H9 (cell line): ENCODE measurements at regions not wholly inside any gene's neighbourhood (a gene's known extent, or its start where the extent isn't known, plus 50 kb on each side); places are given as distances from the start of the nearest gene placed in this dataset.

ENCODE experiments used
- DNase-seq: peaks from one replicate; pipeline ENCODE4 v3.0.0-alpha.2; 2017
- H2AFZ ChIP-seq: one replicate; pipeline ENCODE4 v1.6.1; 2013; ENCODE audit warnings: mild to moderate bottlenecking, low read length, control low read depth, moderate library complexity
- H2AK5ac ChIP-seq: 2 replicates; pipeline ENCODE4 v1.6.1; 2013; ENCODE audit warnings: low read length, control low read depth, mixed read lengths; ENCODE audit not compliant: insufficient read length
- H2BK120ac ChIP-seq: one replicate; pipeline ENCODE4 v1.6.1; 2013; ENCODE audit warnings: low read depth, mild to moderate bottlenecking, low read length, control low read depth, inconsistent platforms; ENCODE audit not compliant: poor library complexity, severe bottlenecking
- H2BK12ac ChIP-seq: 2 replicates; pipeline ENCODE4 v1.6.1; 2013; ENCODE audit warnings: low read length, control low read depth, mixed read lengths, low read depth; ENCODE audit not compliant: insufficient read length
- H2BK15ac ChIP-seq: 2 replicates; pipeline ENCODE4 v1.6.1; 2013; ENCODE audit warnings: low read depth, low read length, control low read depth
- H2BK20ac ChIP-seq: one replicate; pipeline ENCODE4 v1.6.1; 2013; ENCODE audit warnings: low read depth, mild to moderate bottlenecking, low read length, control low read depth, inconsistent platforms; ENCODE audit not compliant: poor library complexity, severe bottlenecking
- H2BK5ac ChIP-seq: 2 replicates; pipeline ENCODE4 v1.6.1; 2013; ENCODE audit warnings: low read length, control low read depth, mixed read lengths; ENCODE audit not compliant: insufficient read length
- H3K14ac ChIP-seq: 2 replicates; pipeline ENCODE4 v1.6.1; 2013; ENCODE audit warnings: low read length, control low read depth; ENCODE audit not compliant: insufficient read depth
- H3K18ac ChIP-seq: 2 replicates; pipeline ENCODE4 v1.6.1; 2013; ENCODE audit warnings: low read depth, mild to moderate bottlenecking, mixed read lengths, low read length, control low read depth; ENCODE audit not compliant: insufficient read length
- H3K23ac ChIP-seq: 2 replicates; pipeline ENCODE4 v1.6.1; 2013; ENCODE audit warnings: low read length, control low read depth, mixed read lengths, low read depth; ENCODE audit not compliant: insufficient read length
- H3K23me2 ChIP-seq: 2 replicates; pipeline ENCODE4 v1.6.1; 2013; ENCODE audit warnings: low read depth, mild to moderate bottlenecking, mixed read lengths, low read length, control low read depth; ENCODE audit not compliant: insufficient read length, poor library complexity, severe bottlenecking
- H3K27ac ChIP-seq: 2 replicates; pipeline ENCODE4 v1.5.1; 2013; ENCODE audit warnings: low read length, control low read depth, mixed read lengths, low read depth; ENCODE audit not compliant: insufficient read length
- H3K27me3 ChIP-seq: 2 replicates; pipeline ENCODE4 v1.6.1; 2013; ENCODE audit warnings: low read length, control low read depth, inconsistent platforms; ENCODE audit not compliant: insufficient read depth
- H3K4ac ChIP-seq: 2 replicates; pipeline ENCODE4 v1.6.1; 2013; ENCODE audit warnings: low read depth, mild to moderate bottlenecking, control low read depth, inconsistent platforms, low read length, moderate library complexity
- H3K4me1 ChIP-seq: 2 replicates; pipeline ENCODE4 v1.6.1; 2013; ENCODE audit warnings: low read length, control low read depth, inconsistent platforms; ENCODE audit not compliant: insufficient read depth
- H3K4me2 ChIP-seq: 2 replicates; pipeline ENCODE4 v1.6.1; 2013; ENCODE audit warnings: low read length, control low read depth, mixed read lengths; ENCODE audit not compliant: insufficient read length, insufficient read depth
- H3K56ac ChIP-seq: 2 replicates; pipeline ENCODE4 v1.6.1; 2013; ENCODE audit warnings: low read depth, mild to moderate bottlenecking, mixed read lengths, low read length, control low read depth; ENCODE audit not compliant: insufficient read length
- H3K79me1 ChIP-seq: 2 replicates; pipeline ENCODE4 v1.6.1; 2013; ENCODE audit warnings: low read depth, mild to moderate bottlenecking, moderate library complexity, low read length, control low read depth, inconsistent platforms; ENCODE audit not compliant: insufficient read depth, poor library complexity, severe bottlenecking
- H3K79me2 ChIP-seq: 2 replicates; pipeline ENCODE4 v1.6.1; 2013; ENCODE audit warnings: low read length, control low read depth, inconsistent platforms; ENCODE audit not compliant: insufficient read depth
- H3K9ac ChIP-seq: 2 replicates; pipeline ENCODE4 v1.6.1; 2013; ENCODE audit warnings: low read length, control low read depth, mixed read lengths; ENCODE audit not compliant: insufficient read length; ENCODE audit errors: extremely low read depth
- H3K9me3 ChIP-seq: one replicate; pipeline ENCODE4 v1.6.1; 2013; ENCODE audit warnings: low read depth, low read length, inconsistent platforms; ENCODE audit not compliant: control insufficient read depth
- H3T11ph ChIP-seq: one replicate; pipeline ENCODE4 v1.6.1; 2013; ENCODE audit warnings: mild to moderate bottlenecking, low read length, control low read depth, inconsistent platforms
- H4K20me1 ChIP-seq: one replicate; pipeline ENCODE4 v1.6.1; 2013; ENCODE audit not compliant: control insufficient read depth, insufficient read length, insufficient read depth
- H4K5ac ChIP-seq: 2 replicates; pipeline ENCODE4 v1.6.1; 2013; ENCODE audit warnings: low read depth, mild to moderate bottlenecking, mixed read lengths, low read length, control low read depth; ENCODE audit not compliant: insufficient read length
- H4K8ac ChIP-seq: replicated peaks from 2 replicates; pipeline ENCODE4 v1.6.1; 2013; ENCODE audit warnings: low read length, control low read depth, mixed read lengths, low read depth; ENCODE audit not compliant: insufficient read length
- H4K91ac ChIP-seq: 2 replicates; pipeline ENCODE4 v1.6.1; 2013; ENCODE audit warnings: low read depth, mild to moderate bottlenecking, moderate library complexity, mixed read lengths, low read length, control low read depth; ENCODE audit not compliant: insufficient read length
- H3K27ac Mint-ChIP-seq, 3 experiments: 2 replicates in 2 of 3; 3 replicates in 1 of 3; pipeline ENCODE4 v1.8.0; 2020 to 2021; ENCODE audit warnings: mixed read lengths in 3 of 3, mild to moderate bottlenecking in 1 of 3, moderate library complexity in 1 of 3
- H3K27me3 Mint-ChIP-seq: 2 replicates; pipeline ENCODE4 v1.8.0; 2021; ENCODE audit warnings: low read depth, mild to moderate bottlenecking, moderate library complexity, mixed read lengths
- H3K36me3 Mint-ChIP-seq, 3 experiments: 2 replicates in 2 of 3; 3 replicates in 1 of 3; pipeline ENCODE4 v1.8.0; 2020 to 2021; ENCODE audit warnings: low read depth in 3 of 3, mixed read lengths in 3 of 3; ENCODE audit not compliant: insufficient read depth in 1 of 3
- H3K4me1 Mint-ChIP-seq, 2 experiments: 2 replicates each; pipeline ENCODE4 v1.8.0; 2020; ENCODE audit warnings: mixed read lengths in 2 of 2
- H3K4me3 Mint-ChIP-seq, 2 experiments: 2 replicates in 1 of 2; 3 replicates in 1 of 2; pipeline ENCODE4 v1.8.0; 2020 to 2021; ENCODE audit warnings: mild to moderate bottlenecking in 2 of 2, mixed read lengths in 2 of 2, moderate library complexity in 1 of 2
- H3K9me3 Mint-ChIP-seq, 2 experiments: 2 replicates in 1 of 2; 3 replicates in 1 of 2; pipeline ENCODE4 v1.8.0; 2020; ENCODE audit warnings: mild to moderate bottlenecking in 2 of 2, mixed read lengths in 2 of 2, moderate library complexity in 1 of 2
- WGBS: extraction: QIAGEN DNeasy Blood & Tissue Kit; methylation state at CpG from one replicate; pipeline ENCODE4 v1.1.7; 2013; ENCODE audit warnings: missing lambda C conversion rate, low lambda C conversion rate, mixed read lengths; ENCODE audit not compliant: insufficient read length; ENCODE audit errors: extremely low coverage; 5-methylcytosine and 5-hydroxymethylcytosine counted together
- TF ChIP-seq, protein P1 (sequence below): fragments of 200-600 bp; sonication (generic); conservative IDR thresholded peaks from 3 replicates; pipeline ENCODE4 v1.8.0; 2021; ENCODE audit warnings: antibody characterized with exemption, mild to moderate bottlenecking

DNA sequence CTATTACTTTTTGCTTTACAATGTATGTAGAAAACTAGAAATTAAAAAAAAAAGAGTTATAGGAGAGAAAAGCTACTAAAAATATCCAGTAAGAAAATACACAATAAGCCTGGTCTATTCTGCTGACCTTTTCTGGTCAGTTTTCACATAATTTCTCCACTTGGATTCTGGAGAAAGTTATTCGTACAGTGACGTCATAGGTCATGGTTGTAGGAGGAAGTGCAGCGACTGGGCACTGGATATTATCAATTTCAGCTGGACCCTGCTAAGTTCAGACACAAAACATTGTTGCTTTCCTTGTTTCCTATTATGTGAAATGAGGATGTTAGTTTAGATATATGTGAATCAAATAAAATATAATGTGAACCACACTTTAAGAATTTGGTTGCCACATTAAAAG, 201.2 kb downstream of the MTRR start:
- Mint-ChIP-seq H3K4me1 (no peaks in the 10 kb centered on the region), H3K4me3 (no peak overlapping the region), H3K9me3 (no peaks in the 10 kb centered on the region; a peak in 1 of 5 replicates), H3K36me3 (no peaks in the 10 kb centered on the region), H3K27ac (no peak overlapping the region), H3K27me3 (no peaks in the 10 kb centered on the region)
- H2BK12ac ChIP-seq: no peak overlapping the region
- H3K9ac ChIP-seq: no peak overlapping the region
- no peaks in the 10 kb centered on the region for H3K27me3 ChIP-seq
- no peak overlapping the region for H4K91ac ChIP-seq
- H2BK5ac ChIP-seq: no peak overlapping the region
- no peak overlapping the region for H4K5ac ChIP-seq
- no peak overlapping the region for H2AK5ac ChIP-seq
- WGBS: no CpG with 5 or more reads among the region's 3 CpGs
- no peaks in the 10 kb centered on the region for H3K79me2 ChIP-seq
- H4K20me1 ChIP-seq: no peaks in the 10 kb centered on the region
- H3K18ac ChIP-seq: no peak overlapping the region
- DNase-seq: no peak
- H3K4ac ChIP-seq: no peak overlapping the region
- H2BK15ac ChIP-seq: no peak overlapping the region
- no peak overlapping the region for H3T11ph ChIP-seq
- H3K79me1 ChIP-seq: no peaks in the 10 kb centered on the region
- H4K8ac ChIP-seq: no peak overlapping the region
- H3K27ac ChIP-seq: no peak overlapping the region
- H3K4me2 ChIP-seq: no peak overlapping the region
- no peaks in the 10 kb centered on the region for H3K23me2 ChIP-seq
- no peak overlapping the region for H3K56ac ChIP-seq
- no peaks in the 10 kb centered on the region for H3K9me3 ChIP-seq
- H3K14ac ChIP-seq: no peak overlapping the region
- no peak overlapping the region for H2BK20ac ChIP-seq
- H3K23ac ChIP-seq: no peak overlapping the region
- TF ChIP-seq, protein P1, sequence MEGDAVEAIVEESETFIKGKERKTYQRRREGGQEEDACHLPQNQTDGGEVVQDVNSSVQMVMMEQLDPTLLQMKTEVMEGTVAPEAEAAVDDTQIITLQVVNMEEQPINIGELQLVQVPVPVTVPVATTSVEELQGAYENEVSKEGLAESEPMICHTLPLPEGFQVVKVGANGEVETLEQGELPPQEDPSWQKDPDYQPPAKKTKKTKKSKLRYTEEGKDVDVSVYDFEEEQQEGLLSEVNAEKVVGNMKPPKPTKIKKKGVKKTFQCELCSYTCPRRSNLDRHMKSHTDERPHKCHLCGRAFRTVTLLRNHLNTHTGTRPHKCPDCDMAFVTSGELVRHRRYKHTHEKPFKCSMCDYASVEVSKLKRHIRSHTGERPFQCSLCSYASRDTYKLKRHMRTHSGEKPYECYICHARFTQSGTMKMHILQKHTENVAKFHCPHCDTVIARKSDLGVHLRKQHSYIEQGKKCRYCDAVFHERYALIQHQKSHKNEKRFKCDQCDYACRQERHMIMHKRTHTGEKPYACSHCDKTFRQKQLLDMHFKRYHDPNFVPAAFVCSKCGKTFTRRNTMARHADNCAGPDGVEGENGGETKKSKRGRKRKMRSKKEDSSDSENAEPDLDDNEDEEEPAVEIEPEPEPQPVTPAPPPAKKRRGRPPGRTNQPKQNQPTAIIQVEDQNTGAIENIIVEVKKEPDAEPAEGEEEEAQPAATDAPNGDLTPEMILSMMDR: no peak
- no peaks in the 10 kb centered on the region for H3K4me1 ChIP-seq
- H2AFZ ChIP-seq: no peak overlapping the region
- H2BK120ac ChIP-seq: no peak overlapping the region
